Liver (tissue), 3 donors: ENCODE measurements at regions not wholly inside any gene's neighbourhood (a gene's known extent, or its start where the extent isn't known, plus 50 kb on each side); places are given as distances from the start of the nearest gene placed in this dataset.

Source experiments
- GABPA ChIP-seq, 2 donors: IDR thresholded peaks in 1 of 2; conservative IDR thresholded peaks in 1 of 2; 2 replicates each; pipeline ENCODE4 v1.6.1; 2016; ENCODE audit warnings: antibody characterized with exemption in 2 of 2, mild to moderate bottlenecking in 1 of 2, moderate library complexity in 1 of 2
- HNF4A ChIP-seq, 2 donors: conservative IDR thresholded peaks; 2 replicates each; pipeline ENCODE4 v1.6.1; 2016; ENCODE audit warnings: antibody characterized with exemption in 2 of 2, mild to moderate bottlenecking in 2 of 2
- YY1 ChIP-seq: IDR thresholded peaks from 2 replicates; pipeline ENCODE4 v1.6.1; 2016; ENCODE audit warnings: antibody characterized with exemption, mild to moderate bottlenecking
- TF ChIP-seq, protein P1 (sequence below): fragments of 150-350 bp; IDR thresholded peaks from 2 replicates; pipeline ENCODE4 v1.5.1; 2017; ENCODE audit warnings: improper control_type of control experiment, low read depth, low read length; ENCODE audit not compliant: missing input control
- donor health status: healthy.
- donor health status: healthy.

DNA sequence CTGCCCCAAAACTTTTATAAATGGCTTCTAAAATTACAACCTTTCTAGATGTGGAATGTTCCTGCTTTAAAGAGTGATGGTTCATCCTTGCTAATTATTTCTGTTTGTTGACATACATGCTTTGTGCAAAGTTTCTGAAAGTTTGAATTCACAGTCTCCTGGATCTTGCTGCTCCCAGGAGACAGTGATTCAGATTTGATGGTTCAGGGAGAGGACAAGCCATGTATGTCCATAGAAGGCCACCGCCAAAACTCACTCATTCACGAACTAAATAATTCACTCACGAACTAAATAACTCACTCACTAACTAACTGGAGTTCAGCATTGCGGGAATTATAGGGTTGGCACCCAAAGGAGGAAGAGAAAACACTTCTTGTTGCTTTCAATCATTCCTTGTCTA, 416.5 kb upstream of the ZEB2 start:
- no peak for TF ChIP-seq YY1
- TF ChIP-seq, protein P1, sequence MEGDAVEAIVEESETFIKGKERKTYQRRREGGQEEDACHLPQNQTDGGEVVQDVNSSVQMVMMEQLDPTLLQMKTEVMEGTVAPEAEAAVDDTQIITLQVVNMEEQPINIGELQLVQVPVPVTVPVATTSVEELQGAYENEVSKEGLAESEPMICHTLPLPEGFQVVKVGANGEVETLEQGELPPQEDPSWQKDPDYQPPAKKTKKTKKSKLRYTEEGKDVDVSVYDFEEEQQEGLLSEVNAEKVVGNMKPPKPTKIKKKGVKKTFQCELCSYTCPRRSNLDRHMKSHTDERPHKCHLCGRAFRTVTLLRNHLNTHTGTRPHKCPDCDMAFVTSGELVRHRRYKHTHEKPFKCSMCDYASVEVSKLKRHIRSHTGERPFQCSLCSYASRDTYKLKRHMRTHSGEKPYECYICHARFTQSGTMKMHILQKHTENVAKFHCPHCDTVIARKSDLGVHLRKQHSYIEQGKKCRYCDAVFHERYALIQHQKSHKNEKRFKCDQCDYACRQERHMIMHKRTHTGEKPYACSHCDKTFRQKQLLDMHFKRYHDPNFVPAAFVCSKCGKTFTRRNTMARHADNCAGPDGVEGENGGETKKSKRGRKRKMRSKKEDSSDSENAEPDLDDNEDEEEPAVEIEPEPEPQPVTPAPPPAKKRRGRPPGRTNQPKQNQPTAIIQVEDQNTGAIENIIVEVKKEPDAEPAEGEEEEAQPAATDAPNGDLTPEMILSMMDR = no peak
- TF ChIP-seq GABPA (IDR thresholded peaks at IDR 0.05 in 1 of 2, conservative IDR thresholded peaks at IDR 0.05 in 1 of 2) = no peak
- no peak for TF ChIP-seq HNF4A (conservative IDR thresholded peaks at IDR 0.05)
